HG03039 (cell line): ENCODE measurements at regions not wholly inside any gene's neighbourhood (a gene's known extent, or its start where the extent isn't known, plus 50 kb on each side); places are given as distances from the start of the nearest gene placed in this dataset.
"Not testable (repeated sequence)": the region's sequence is repeated elsewhere in the genome, so short reads cannot be mapped to it uniquely, and the experiment has no call there.

Source experiments
- ATAC-seq: cut with Tn5 transposase; IDR thresholded peaks from one replicate; pipeline ENCODE4 v1.9.1; 2021; ENCODE audit warnings: mild to moderate bottlenecking, moderate library complexity; ENCODE audit not compliant: unreplicated experiment

DNA sequence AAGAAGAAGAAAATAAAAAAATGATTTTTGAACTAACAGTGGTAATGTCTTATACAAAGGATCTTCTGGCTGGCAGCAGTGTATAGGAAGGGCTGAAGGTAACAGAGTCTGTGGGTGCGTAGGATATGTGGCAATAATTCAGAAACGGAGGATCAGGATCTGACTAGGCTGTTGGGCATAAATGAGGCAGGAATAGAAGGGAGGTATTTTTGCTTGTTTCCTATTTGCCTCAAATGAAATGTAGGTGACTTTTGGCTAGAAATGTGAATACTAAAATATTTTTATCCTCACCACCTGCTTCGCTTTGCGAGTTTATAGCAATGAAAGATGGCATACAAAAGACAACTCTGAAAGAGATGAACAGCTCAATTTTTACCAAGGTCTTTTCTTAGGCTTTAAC is 1086.1 kb upstream of the CELF4 start:
- no peak for ATAC-seq

DNA sequence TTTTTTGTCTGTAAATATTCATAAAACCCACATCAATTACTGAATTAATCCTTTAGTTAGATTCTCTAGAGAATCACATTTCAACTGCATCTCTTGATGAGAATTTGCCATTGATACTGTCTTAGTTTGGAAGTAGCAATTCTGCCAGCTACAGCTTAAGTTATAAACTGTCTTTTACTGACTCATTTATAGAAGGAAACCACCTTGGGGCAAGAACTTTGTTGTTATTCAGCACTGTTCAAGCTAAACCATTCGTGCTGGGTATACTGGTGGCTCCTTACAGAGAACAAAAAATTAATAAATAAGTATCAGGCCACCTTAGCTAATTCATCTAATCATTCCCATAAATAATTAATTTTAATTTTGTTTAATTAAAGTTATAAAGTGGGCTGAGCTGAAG is 1082.6 kb upstream of the CELF4 start:
- ATAC-seq, result no peak

DNA sequence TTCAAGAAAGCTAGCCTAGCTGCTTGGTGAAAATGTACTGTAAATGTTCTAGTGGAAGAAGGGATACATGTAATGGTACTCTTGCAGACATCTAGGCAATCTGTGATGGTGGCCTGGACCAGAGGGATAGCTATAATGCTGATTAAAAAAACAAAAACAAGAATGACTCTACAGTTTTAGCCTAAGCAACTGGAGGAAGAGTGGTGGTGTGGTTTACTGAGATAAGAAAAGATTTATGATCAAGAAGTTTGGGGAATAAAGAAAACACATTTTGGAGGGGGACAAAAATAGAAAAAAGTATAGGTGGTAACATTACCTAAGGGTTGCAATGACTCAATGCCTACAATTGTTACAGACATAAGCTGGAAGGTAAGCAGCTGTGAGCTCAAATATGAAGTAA is 1080.7 kb upstream of the CELF4 start:
- ATAC-seq, result no peak

DNA sequence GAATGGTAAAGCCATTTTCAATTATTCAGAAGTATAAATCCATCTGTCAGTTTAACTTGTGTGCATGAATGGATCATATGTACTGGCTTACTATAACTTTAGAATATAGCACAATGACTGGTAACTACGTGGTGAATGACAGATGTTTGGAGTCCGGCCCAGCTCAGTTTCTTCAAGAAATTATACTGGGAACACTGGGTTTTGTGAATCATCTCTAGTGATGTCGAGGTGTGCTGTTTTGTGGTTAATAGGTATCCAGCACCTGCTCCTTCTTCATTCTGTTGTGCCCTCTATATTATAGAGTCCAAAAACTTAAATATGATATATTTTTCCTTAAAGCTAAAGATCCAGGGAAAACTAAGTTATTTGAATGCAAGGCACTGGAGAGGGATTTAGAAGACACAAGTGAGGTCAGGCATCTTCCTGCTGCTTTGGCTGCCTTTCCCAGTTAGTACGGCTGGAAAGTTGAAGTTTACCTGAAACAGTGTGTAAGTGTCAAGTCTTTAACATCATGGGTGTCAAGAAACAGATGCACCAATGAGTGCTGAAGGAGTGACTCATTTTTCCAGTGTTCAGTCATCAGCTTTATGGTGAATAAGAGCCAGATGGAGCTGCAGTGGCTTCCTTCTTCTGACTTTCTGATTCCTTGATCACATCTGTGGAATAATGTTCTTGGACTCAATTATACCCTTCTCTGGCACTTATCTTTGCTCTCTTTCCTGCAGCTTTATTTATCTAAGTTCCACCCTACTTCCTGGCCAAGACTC is 1079.5 kb upstream of the CELF4 start:
- ATAC-seq, result no peak

DNA sequence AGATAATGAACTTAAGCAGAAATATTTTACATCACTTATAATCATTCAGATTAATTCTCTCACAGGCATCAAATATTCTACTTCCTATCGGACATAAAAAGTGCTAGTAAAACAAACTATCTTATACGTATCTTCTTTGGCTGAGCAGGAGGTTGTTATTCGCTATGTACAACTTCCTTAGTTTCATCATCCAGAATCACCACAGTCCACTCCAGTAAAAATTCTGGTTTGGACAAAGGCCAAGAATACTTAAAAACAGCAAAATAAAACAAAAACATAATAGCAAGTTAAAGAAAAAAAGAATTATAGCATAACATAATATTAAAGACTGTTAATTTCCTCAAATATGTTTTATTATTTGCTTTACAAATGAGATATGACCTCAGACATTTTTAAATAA is 1077.1 kb upstream of the CELF4 start:
- ATAC-seq, result no peak

DNA sequence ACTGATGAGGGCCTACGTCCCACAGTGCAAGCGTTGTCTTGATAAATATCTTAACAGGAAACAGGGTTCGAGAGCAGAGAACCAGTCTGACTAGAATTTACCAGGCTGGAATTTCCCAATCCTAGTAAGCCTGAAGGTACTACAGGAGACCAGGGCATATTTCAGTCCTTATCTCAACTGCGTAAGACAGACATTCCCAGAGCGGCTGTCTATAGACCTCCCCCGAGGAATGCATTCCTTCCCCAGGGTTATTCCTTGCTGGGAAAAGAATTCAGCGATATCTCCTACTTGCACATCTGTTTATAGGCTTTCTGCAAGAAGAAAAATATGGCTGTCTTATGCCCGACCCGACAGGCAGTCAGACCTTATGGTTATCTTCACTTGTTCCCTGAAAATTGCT is 1074.1 kb upstream of the CELF4 start:
- ATAC-seq, result not testable (repeated sequence)

DNA sequence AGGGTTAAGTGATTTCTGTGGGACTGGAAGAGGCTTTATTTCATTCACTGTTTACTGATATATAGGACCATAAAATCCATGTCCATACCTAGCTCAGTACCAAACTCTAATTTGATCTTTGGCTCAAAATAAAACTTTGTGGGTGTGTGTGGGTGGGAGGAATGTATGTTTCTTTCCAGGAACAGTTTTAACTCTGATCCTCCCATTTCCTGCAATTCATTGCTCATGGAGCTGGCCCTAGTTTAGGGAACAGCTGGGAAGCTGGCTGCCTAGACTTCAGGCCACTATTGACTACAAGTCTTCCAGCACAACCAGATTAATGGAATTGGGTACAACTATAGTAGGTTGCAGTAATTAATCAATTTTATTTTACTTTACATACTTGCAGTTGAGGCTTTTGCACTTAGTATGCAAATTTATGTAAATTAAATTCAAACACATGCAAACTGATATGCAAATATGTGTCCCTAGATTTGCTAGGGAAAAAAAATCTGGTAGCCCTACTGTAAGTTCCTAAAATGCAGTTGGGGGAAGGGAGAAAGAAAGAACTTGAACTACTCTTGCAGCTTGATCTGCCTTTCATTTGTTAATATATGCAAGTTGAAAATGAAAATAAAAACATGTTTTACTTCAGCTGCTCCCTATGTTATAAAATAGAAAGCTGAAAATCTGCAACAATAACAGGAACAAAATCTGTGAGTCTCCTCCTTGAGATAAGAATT is 1070.3 kb upstream of the CELF4 start:
- ATAC-seq, result no peak

DNA sequence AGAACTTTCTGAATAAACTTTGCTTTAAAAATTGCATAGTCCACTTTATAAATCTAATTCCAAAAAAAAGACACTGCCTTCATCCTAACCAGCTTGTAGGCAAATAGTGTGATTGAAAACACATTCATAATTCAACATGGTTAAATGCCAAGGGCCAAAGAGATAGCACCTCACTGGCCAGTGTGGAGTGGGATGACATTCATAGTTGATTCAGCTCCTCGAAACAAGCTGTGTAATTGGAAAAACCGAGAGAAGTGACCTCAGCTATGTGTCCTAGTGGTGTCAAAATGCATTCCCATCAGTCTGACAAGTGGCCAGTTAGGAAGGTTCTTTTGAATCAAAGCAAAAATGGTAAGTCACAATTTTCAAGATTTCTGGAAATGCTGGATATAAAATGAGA is 1068.5 kb upstream of the CELF4 start:
- no peak for ATAC-seq

DNA sequence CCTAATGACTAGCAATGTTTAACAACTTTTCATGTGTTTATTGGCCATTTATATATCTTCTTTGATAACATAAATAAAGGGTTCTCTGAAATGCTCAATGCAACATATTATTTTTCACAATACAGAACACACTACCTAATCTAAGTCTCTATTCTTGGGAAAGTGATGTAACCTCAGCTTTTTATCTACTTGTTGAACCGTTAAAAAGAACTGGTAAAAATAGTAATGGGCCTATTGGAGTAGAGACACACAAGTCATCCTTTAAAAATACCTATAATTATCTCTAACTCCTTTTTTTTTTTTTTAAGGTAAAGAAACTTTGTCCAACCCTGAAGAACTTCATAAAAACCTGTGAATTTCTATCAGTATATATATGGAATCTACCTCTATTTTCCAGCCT is 1067.7 kb upstream of the CELF4 start:
- ATAC-seq, result no peak

DNA sequence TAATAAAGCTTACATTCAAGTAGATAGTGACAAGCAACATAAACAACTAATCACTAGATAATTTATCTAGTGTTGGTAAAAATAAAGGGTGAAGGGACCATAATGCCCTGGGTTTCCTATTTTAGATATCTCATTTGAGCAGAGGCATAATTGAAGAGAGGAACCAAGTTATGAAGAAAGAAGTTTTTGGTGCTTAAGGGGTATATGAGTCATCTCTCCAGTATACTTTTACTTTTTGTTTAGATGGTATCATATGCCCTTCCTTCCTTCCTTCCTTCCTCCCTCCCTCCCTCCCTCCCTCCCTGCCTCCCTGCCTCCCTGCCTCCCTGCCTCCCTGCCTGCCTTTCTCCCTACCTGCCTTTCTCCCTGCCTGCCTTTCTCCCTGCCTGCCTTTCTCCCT is 1053.5 kb upstream of the CELF4 start:
- no peak for ATAC-seq

DNA sequence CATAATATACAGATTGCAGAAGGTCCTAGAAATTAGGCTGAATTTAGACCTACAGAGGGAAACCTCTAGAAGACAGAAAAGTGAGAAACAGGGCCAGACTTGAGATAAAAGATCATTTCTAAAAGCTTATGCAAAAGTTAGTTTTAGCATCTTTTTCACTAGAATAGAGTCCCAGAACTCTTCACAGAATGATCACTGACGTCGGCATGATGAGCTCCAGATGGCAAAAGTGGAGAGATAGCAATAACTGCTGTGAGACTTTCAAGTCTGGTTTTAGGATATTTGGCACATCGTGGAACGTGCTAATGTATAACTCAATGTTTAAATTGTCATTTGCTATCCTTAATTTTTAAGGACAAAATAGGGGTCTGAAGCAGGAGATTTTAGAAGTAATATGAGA is 1050.7 kb upstream of the CELF4 start:
- no peak for ATAC-seq

DNA sequence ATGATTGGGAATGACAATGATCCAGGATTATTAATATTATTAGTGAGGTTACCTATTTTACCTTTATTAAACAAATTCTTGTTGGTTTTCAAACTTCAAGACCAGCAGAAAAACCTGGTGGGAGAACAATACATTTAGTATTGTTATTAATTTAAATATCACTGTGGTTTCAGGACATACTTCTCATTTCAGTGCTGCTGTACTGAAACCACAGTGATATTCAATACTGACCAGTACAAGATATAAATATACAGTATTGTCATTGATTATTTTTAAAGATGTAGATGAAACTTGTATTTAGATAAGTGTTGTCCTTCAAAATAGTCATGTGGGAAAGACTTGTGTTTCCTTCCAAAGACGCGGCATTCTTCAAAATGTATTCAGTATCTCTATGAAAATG is 1047.3 kb upstream of the CELF4 start:
- ATAC-seq, result no peak

DNA sequence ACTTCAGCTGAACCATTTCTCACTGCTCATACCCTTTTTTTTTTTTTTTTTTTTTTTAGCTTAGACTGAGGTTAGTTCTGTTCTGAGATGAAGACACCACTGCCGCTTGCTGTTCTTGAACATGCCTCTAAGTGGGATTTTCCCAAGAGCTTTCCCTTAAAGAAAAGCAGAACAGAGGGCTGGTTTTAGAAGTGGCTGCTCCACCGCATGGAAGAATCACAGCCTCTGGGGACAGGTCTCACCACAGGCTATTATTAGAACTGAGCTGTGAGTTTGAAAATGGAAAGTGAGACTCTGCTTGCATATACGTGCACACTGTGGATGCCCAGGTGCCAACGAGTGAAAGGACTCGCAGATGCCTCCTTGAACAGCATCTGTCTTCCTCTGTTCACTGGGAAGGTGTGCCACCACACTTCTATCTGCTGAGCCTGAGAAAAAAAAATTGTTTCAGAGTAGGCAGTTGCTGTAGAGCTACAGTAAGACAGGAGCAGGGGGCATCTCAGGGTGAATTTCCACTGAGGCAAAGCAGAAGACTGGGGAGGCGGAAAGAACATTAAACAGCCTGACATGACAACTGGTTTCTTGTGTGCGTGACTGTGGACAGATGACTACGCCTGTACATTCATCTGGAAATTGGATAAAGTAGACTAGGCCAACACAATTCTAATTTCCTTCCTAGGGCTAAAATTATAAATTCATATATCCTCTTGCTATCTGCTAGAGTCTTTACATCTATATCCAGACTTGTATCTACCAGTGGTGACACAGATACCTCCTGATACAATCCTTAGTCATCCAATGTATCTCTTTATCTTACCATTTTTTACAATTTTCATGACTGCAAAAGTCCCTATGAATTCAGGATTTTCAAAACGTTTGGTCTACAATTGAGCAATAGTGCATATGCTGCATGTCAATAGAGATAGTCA is 1045.7 kb upstream of the CELF4 start:
- ATAC-seq, result peak; percentile 78

DNA sequence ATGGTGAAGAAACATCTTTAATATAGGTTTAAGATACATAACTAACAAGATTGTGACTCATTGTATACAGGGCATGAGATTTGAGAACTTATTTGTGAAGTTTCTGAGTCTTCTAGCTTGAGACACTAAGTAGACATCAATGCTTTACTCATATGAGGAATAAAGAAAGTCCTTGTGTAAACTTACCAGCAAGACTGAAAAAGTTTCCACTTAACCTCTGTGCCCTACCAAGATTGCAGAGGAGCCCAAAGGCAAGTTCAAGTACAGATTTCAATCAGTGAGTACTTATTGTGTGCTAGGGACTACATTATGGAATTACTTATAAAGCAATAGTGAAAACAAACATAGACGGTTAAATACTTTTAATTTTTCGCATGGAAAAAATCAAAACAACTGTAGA is 1041.2 kb upstream of the CELF4 start:
- peak; percentile 29 for ATAC-seq

DNA sequence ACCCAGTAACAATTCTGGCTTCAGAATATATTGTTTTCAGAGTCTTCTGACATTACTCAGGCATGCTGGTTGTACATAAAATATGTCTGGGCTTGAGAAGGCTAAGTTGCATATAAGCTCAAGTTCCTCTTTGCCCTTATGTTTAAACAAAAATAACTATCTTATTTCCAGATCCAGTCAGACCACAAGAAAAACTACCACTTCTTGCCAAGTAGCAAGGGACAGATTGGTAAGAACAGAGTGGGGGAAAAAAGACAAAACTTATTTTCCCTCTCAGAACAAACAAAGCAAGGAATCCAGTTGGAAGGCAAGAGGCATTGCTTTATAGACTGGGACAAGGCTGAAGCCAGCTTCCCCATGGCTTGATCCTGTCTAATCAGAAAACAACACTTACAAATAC is 1036.7 kb upstream of the CELF4 start:
- no peak for ATAC-seq

DNA sequence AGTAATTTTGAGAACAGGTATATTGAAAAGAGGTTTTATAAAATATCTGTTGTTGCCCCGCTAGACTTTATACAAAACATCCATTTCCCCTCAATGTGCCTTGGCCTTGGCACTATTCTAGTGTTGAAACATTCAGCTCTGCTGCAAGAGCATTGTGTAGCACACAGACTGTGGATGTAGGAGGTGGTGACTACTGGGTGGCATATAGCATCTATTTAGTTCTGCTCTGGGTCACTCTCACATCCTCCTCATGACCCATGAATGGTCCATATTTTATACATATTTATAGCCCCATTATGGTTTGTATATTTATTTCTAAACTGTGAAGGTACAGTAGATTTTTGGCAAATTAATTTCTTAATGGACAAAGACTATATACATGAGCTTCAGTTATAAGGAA is 1022.0 kb upstream of the CELF4 start:
- ATAC-seq, result no peak

DNA sequence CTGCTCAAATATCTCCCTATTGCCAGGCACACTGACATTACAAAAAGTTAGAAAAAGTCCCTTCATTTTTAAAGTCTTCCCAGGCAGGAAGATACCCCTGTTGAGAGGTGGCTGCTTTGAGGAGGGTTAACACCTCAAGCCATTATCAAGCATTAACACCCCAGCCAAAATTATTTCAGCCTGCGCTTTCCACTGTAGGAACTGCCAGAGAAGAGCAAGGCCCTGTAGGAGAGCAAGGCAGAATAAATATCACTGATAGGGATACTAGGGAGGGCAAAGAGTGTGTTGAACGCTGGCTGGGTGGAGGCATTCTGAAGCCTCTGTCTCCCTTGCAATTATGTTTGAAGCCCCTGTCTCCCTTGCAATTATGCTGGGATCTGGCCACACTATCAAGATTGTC is 1020.7 kb upstream of the CELF4 start:
- no peak for ATAC-seq

DNA sequence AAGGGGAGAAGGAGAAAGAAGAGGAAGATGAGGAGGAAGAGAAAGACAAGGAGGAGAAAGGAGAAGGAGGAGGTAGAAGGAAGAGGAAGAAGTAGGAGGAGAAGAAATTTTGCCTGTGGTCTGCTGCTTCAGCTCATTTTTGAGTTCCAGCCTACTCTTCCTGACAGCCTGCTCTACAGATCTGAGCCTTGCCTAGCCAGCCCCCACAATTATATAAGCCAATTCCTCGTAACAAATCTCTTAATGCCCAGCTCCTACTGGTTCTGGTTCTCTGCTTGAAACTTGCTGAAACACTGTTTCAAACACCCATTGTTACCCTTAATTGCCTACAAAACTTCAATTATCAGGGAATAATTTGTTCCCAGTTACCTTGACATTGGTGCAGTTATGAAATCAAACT is 1014.2 kb upstream of the CELF4 start:
- ATAC-seq, result no peak

DNA sequence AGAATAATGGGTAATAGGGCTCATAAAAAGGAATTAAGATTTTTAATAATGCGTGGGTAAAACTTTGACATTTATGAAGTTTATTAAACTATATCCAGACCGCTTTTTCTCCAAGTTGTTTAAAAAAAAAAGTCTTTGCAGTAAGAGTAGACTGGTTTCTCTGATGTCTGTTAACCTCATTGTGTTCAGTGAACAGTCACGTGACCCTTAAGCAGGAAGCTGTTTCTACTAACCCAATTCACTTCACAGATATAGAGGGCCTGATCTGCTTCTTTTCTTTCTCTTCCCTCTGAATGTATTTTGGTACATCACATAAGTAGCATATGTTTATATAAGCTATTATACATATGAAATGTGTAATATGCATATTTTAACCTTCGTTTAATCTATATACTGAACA is 1011.3 kb upstream of the CELF4 start:
- no peak for ATAC-seq

DNA sequence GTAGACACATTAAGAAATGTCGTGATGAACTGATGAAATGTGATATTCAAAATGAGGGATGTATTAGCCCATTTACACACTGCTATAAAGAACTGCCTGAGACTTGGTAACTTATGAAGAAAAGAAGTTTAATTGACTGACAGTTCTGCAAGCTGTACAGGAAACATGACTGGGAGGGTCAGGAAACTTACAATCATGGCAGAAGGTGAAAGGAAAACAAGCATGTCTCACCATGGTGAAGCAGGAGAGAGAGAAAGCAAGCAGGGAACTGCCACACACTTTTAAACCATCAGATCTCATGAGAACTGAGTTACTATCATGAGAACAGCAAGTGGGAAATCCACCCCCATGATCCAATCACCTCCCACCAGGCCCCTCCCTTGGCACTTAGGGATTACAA is 1010.8 kb upstream of the CELF4 start:
- ATAC-seq, result no peak

DNA sequence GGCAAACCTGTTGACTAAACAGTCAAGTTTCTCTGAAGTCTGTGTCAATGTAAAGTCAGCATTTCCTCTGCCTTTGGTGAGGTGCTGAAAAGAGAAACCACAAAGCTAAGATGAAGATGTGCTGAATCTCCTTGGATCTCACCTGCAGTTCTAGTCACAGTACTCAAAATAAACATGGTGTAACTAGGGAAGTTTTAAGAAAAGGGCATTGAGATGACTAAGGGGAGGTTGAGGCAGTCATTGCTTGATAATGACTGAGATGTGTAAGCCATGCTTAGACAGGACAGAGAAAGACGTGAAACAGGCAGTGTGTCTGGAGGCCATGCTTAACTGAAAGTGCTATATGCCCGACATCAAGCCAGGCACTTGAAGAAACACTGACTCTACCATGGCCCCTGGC is 1010.0 kb upstream of the CELF4 start:
- ATAC-seq, result no peak

DNA sequence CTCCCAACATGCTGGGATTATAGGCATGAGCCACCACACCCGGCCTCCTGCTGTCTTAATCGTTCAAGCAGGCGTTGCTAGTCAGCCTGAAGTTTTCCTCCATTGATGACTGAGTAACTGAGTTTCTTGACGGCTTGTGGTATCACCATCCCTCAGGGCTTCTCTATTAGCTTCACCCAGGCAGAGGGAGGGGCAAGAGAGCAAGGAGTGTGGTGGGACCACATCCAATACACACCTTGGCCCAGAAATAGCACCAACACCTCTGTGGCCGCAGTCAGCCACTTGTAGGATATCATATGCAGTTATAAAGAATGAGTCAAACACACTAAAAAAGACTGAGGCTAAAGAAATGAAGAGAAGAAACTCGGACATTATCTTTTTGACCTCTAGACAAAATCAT is 1009.4 kb upstream of the CELF4 start:
- no peak for ATAC-seq
